H9 (cell line): ENCODE measurements at regions not wholly inside any gene's neighbourhood (a gene's known extent, or its start where the extent isn't known, plus 50 kb on each side); places are given as distances from the start of the nearest gene placed in this dataset.

Experiments used
- DNase-seq: peaks from one replicate; pipeline ENCODE4 v3.0.0-alpha.2; 2017
- H2AFZ ChIP-seq: one replicate; pipeline ENCODE4 v1.6.1; 2013; ENCODE audit warnings: mild to moderate bottlenecking, low read length, control low read depth, moderate library complexity
- H2AK5ac ChIP-seq: 2 replicates; pipeline ENCODE4 v1.6.1; 2013; ENCODE audit warnings: low read length, control low read depth, mixed read lengths; ENCODE audit not compliant: insufficient read length
- H2BK120ac ChIP-seq: one replicate; pipeline ENCODE4 v1.6.1; 2013; ENCODE audit warnings: low read depth, mild to moderate bottlenecking, low read length, control low read depth, inconsistent platforms; ENCODE audit not compliant: poor library complexity, severe bottlenecking
- H2BK12ac ChIP-seq: 2 replicates; pipeline ENCODE4 v1.6.1; 2013; ENCODE audit warnings: low read length, control low read depth, mixed read lengths, low read depth; ENCODE audit not compliant: insufficient read length
- H2BK15ac ChIP-seq: 2 replicates; pipeline ENCODE4 v1.6.1; 2013; ENCODE audit warnings: low read depth, low read length, control low read depth
- H2BK20ac ChIP-seq: one replicate; pipeline ENCODE4 v1.6.1; 2013; ENCODE audit warnings: low read depth, mild to moderate bottlenecking, low read length, control low read depth, inconsistent platforms; ENCODE audit not compliant: poor library complexity, severe bottlenecking
- H2BK5ac ChIP-seq: 2 replicates; pipeline ENCODE4 v1.6.1; 2013; ENCODE audit warnings: low read length, control low read depth, mixed read lengths; ENCODE audit not compliant: insufficient read length
- H3K14ac ChIP-seq: 2 replicates; pipeline ENCODE4 v1.6.1; 2013; ENCODE audit warnings: low read length, control low read depth; ENCODE audit not compliant: insufficient read depth
- H3K18ac ChIP-seq: 2 replicates; pipeline ENCODE4 v1.6.1; 2013; ENCODE audit warnings: low read depth, mild to moderate bottlenecking, mixed read lengths, low read length, control low read depth; ENCODE audit not compliant: insufficient read length
- H3K23ac ChIP-seq: 2 replicates; pipeline ENCODE4 v1.6.1; 2013; ENCODE audit warnings: low read length, control low read depth, mixed read lengths, low read depth; ENCODE audit not compliant: insufficient read length
- H3K23me2 ChIP-seq: 2 replicates; pipeline ENCODE4 v1.6.1; 2013; ENCODE audit warnings: low read depth, mild to moderate bottlenecking, mixed read lengths, low read length, control low read depth; ENCODE audit not compliant: insufficient read length, poor library complexity, severe bottlenecking
- H3K27ac ChIP-seq: 2 replicates; pipeline ENCODE4 v1.5.1; 2013; ENCODE audit warnings: low read length, control low read depth, mixed read lengths, low read depth; ENCODE audit not compliant: insufficient read length
- H3K27me3 ChIP-seq: 2 replicates; pipeline ENCODE4 v1.6.1; 2013; ENCODE audit warnings: low read length, control low read depth, inconsistent platforms; ENCODE audit not compliant: insufficient read depth
- H3K4ac ChIP-seq: 2 replicates; pipeline ENCODE4 v1.6.1; 2013; ENCODE audit warnings: low read depth, mild to moderate bottlenecking, control low read depth, inconsistent platforms, low read length, moderate library complexity
- H3K4me1 ChIP-seq: 2 replicates; pipeline ENCODE4 v1.6.1; 2013; ENCODE audit warnings: low read length, control low read depth, inconsistent platforms; ENCODE audit not compliant: insufficient read depth
- H3K4me2 ChIP-seq: 2 replicates; pipeline ENCODE4 v1.6.1; 2013; ENCODE audit warnings: low read length, control low read depth, mixed read lengths; ENCODE audit not compliant: insufficient read length, insufficient read depth
- H3K56ac ChIP-seq: 2 replicates; pipeline ENCODE4 v1.6.1; 2013; ENCODE audit warnings: low read depth, mild to moderate bottlenecking, mixed read lengths, low read length, control low read depth; ENCODE audit not compliant: insufficient read length
- H3K79me1 ChIP-seq: 2 replicates; pipeline ENCODE4 v1.6.1; 2013; ENCODE audit warnings: low read depth, mild to moderate bottlenecking, moderate library complexity, low read length, control low read depth, inconsistent platforms; ENCODE audit not compliant: insufficient read depth, poor library complexity, severe bottlenecking
- H3K79me2 ChIP-seq: 2 replicates; pipeline ENCODE4 v1.6.1; 2013; ENCODE audit warnings: low read length, control low read depth, inconsistent platforms; ENCODE audit not compliant: insufficient read depth
- H3K9ac ChIP-seq: 2 replicates; pipeline ENCODE4 v1.6.1; 2013; ENCODE audit warnings: low read length, control low read depth, mixed read lengths; ENCODE audit not compliant: insufficient read length; ENCODE audit errors: extremely low read depth
- H3K9me3 ChIP-seq: one replicate; pipeline ENCODE4 v1.6.1; 2013; ENCODE audit warnings: low read depth, low read length, inconsistent platforms; ENCODE audit not compliant: control insufficient read depth
- H3T11ph ChIP-seq: one replicate; pipeline ENCODE4 v1.6.1; 2013; ENCODE audit warnings: mild to moderate bottlenecking, low read length, control low read depth, inconsistent platforms
- H4K20me1 ChIP-seq: one replicate; pipeline ENCODE4 v1.6.1; 2013; ENCODE audit not compliant: control insufficient read depth, insufficient read length, insufficient read depth
- H4K5ac ChIP-seq: 2 replicates; pipeline ENCODE4 v1.6.1; 2013; ENCODE audit warnings: low read depth, mild to moderate bottlenecking, mixed read lengths, low read length, control low read depth; ENCODE audit not compliant: insufficient read length
- H4K8ac ChIP-seq: replicated peaks from 2 replicates; pipeline ENCODE4 v1.6.1; 2013; ENCODE audit warnings: low read length, control low read depth, mixed read lengths, low read depth; ENCODE audit not compliant: insufficient read length
- H4K91ac ChIP-seq: 2 replicates; pipeline ENCODE4 v1.6.1; 2013; ENCODE audit warnings: low read depth, mild to moderate bottlenecking, moderate library complexity, mixed read lengths, low read length, control low read depth; ENCODE audit not compliant: insufficient read length
- H3K27ac Mint-ChIP-seq, 3 experiments: 2 replicates in 2 of 3; 3 replicates in 1 of 3; pipeline ENCODE4 v1.8.0; 2020 to 2021; ENCODE audit warnings: mixed read lengths in 3 of 3, mild to moderate bottlenecking in 1 of 3, moderate library complexity in 1 of 3
- H3K27me3 Mint-ChIP-seq: 2 replicates; pipeline ENCODE4 v1.8.0; 2021; ENCODE audit warnings: low read depth, mild to moderate bottlenecking, moderate library complexity, mixed read lengths
- H3K36me3 Mint-ChIP-seq, 3 experiments: 2 replicates in 2 of 3; 3 replicates in 1 of 3; pipeline ENCODE4 v1.8.0; 2020 to 2021; ENCODE audit warnings: low read depth in 3 of 3, mixed read lengths in 3 of 3; ENCODE audit not compliant: insufficient read depth in 1 of 3
- H3K4me1 Mint-ChIP-seq, 2 experiments: 2 replicates each; pipeline ENCODE4 v1.8.0; 2020; ENCODE audit warnings: mixed read lengths in 2 of 2
- H3K4me3 Mint-ChIP-seq, 2 experiments: 2 replicates in 1 of 2; 3 replicates in 1 of 2; pipeline ENCODE4 v1.8.0; 2020 to 2021; ENCODE audit warnings: mild to moderate bottlenecking in 2 of 2, mixed read lengths in 2 of 2, moderate library complexity in 1 of 2
- H3K9me3 Mint-ChIP-seq, 2 experiments: 2 replicates in 1 of 2; 3 replicates in 1 of 2; pipeline ENCODE4 v1.8.0; 2020; ENCODE audit warnings: mild to moderate bottlenecking in 2 of 2, mixed read lengths in 2 of 2, moderate library complexity in 1 of 2
- WGBS: extraction: QIAGEN DNeasy Blood & Tissue Kit; methylation state at CpG from one replicate; pipeline ENCODE4 v1.1.7; 2013; ENCODE audit warnings: missing lambda C conversion rate, low lambda C conversion rate, mixed read lengths; ENCODE audit not compliant: insufficient read length; ENCODE audit errors: extremely low coverage; 5-methylcytosine and 5-hydroxymethylcytosine counted together
- TF ChIP-seq, protein P1 (sequence below): fragments of 200-600 bp; sonication (generic); conservative IDR thresholded peaks from 3 replicates; pipeline ENCODE4 v1.8.0; 2021; ENCODE audit warnings: antibody characterized with exemption, mild to moderate bottlenecking

- no peaks in the 10 kb centered on the region for H3K23me2 ChIP-seq
- no peak overlapping the region for H3K18ac ChIP-seq
- H2BK120ac ChIP-seq = no peak overlapping the region
- no peak overlapping the region for H2BK5ac ChIP-seq
- Mint-ChIP-seq H3K4me1 (peaks cover 11 to 17% of the 10 kb centered on the region in 2 experiments), H3K27me3 (no peaks in the 10 kb centered on the region; the same call in 1 of the 2 replicates), H3K36me3 (no peaks in the 10 kb centered on the region; a peak in 1 of 7 replicates), H3K9me3 (no peaks in the 10 kb centered on the region), H3K27ac (no peak overlapping the region), H3K4me3 (no peak overlapping the region)
- no peak overlapping the region for H3K9ac ChIP-seq
- H3K9me3 ChIP-seq = no peaks in the 10 kb centered on the region
- no peaks in the 10 kb centered on the region for H3K4me1 ChIP-seq
- DNase-seq = no peak
- no peak overlapping the region for H3K4me2 ChIP-seq
- no peak overlapping the region for H2AK5ac ChIP-seq
- no peaks in the 10 kb centered on the region for H4K20me1 ChIP-seq
- no peaks in the 10 kb centered on the region for H3K79me1 ChIP-seq
- no peak overlapping the region for H4K8ac ChIP-seq
- no peak overlapping the region for H3K14ac ChIP-seq
- no peaks in the 10 kb centered on the region for H3K79me2 ChIP-seq
- H4K5ac ChIP-seq = no peak overlapping the region
- no peak overlapping the region for H2AFZ ChIP-seq
- H2BK15ac ChIP-seq = no peak overlapping the region
- H2BK20ac ChIP-seq = no peak overlapping the region
- H3K56ac ChIP-seq = no peak overlapping the region
- H3K27me3 ChIP-seq = no peaks in the 10 kb centered on the region
- H4K91ac ChIP-seq = no peak overlapping the region
- H3K23ac ChIP-seq = no peak overlapping the region
- H3T11ph ChIP-seq = no peak overlapping the region
- H2BK12ac ChIP-seq = no peak overlapping the region
- H3K27ac ChIP-seq = no peak overlapping the region
- H3K4ac ChIP-seq = no peak overlapping the region
- TF ChIP-seq, protein P1, sequence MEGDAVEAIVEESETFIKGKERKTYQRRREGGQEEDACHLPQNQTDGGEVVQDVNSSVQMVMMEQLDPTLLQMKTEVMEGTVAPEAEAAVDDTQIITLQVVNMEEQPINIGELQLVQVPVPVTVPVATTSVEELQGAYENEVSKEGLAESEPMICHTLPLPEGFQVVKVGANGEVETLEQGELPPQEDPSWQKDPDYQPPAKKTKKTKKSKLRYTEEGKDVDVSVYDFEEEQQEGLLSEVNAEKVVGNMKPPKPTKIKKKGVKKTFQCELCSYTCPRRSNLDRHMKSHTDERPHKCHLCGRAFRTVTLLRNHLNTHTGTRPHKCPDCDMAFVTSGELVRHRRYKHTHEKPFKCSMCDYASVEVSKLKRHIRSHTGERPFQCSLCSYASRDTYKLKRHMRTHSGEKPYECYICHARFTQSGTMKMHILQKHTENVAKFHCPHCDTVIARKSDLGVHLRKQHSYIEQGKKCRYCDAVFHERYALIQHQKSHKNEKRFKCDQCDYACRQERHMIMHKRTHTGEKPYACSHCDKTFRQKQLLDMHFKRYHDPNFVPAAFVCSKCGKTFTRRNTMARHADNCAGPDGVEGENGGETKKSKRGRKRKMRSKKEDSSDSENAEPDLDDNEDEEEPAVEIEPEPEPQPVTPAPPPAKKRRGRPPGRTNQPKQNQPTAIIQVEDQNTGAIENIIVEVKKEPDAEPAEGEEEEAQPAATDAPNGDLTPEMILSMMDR = no peak
- no CpG with 5 or more reads among the region's 9 CpGs for WGBS
These were observed 297.6 kb upstream of the IGFBP3 start for GRCh38 chr7:46218461-46219200.
